Erythroblast (primary cell): ENCODE measurements at regions not wholly inside any gene's neighbourhood (a gene's known extent, or its start where the extent isn't known, plus 50 kb on each side); places are given as distances from the start of the nearest gene placed in this dataset.
"Not testable (repeated sequence)": the region's sequence is repeated elsewhere in the genome, so short reads cannot be mapped to it uniquely, and the experiment has no call there.

ENCODE experiments used
- DNase-seq, 2 experiments: peaks; one replicate each; lab custom pipeline; 2025; lab: John Stamatoyannopoulos, UW
- GATA1 ChIP-seq: IDR thresholded peaks from 2 replicates; pipeline ENCODE4 v1.6.1; 2011; ENCODE audit warnings: low read depth, mild to moderate bottlenecking, control low read depth, low read length, moderate library complexity
- POLR2A ChIP-seq: IDR thresholded peaks from 2 replicates; pipeline ENCODE4 v1.6.1; 2011; ENCODE audit warnings: mild to moderate bottlenecking, low read length

- TF ChIP-seq POLR2A = no peak
- TF ChIP-seq GATA1 = no peak
- DNase-seq = no peak
Measured at GRCh38 chr22:48424201-48424627, 1403.5 kb downstream of the BRD1 start.

- TF ChIP-seq GATA1 = no peak
- TF ChIP-seq POLR2A = no peak
- DNase-seq = no peak
Measured at GRCh38 chr22:48423481-48423911, 1404.2 kb downstream of the BRD1 start.

- TF ChIP-seq GATA1 = no peak
- TF ChIP-seq POLR2A = no peak
- DNase-seq = no peak
Measured at GRCh38 chr22:48422900-48423480, 1404.7 kb downstream of the BRD1 start.

GRCh38 chr22:48418831-48419230, 1408.8 kb downstream of the BRD1 start:
- DNase-seq = no peak
- TF ChIP-seq POLR2A (no peak), GATA1 (no peak)

GRCh38 chr22:48417225-48418070, 1410.2 kb downstream of the BRD1 start:
- no peak for DNase-seq
- TF ChIP-seq POLR2A = no peak
- no peak for TF ChIP-seq GATA1

DNA sequence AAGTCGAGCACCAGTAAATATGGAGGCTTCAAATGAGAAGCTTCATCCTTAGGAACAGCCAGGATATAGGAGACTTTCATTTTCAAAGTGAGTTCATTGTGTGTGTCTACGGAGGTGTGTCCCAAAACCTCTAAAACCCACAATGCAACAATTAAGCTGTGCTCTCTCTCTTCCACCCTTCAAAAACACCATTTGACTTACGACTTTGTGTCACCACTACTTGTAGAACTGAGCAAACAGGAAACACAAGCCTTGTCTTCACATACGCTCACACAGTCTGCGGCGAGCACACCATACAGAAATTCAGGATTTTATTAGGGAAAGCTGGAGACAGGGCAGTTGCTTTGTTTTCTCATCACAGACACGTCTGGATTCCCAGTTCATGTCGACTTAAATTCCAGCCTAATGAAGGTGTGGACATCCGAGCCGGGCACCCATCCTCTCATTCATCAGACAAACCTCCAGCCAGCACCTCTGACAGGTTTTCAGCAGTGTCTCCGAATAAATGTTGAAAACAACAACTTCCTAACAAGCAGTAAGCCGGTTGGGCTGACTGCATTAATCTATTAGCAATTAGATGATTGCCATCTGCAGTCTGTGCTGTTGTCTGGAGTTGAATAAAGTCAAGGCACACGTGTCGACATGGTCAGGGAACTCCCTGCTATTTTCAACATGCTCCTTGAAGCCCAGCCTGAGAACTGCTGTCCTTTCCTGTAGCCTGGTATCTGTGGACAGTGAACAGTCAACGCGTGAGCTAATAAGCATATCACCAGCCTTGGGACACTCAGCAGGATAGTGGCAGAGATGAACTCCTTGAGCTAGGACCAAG, 1411.1 kb downstream of the BRD1 start:
- no peak for TF ChIP-seq POLR2A
- no peak for TF ChIP-seq GATA1
- DNase-seq = no peak

GRCh38 chr22:48415520-48415919, 1412.2 kb downstream of the BRD1 start:
- no peak for TF ChIP-seq POLR2A
- TF ChIP-seq GATA1 = no peak
- no peak for DNase-seq

- TF ChIP-seq GATA1 = no peak
- TF ChIP-seq POLR2A = no peak
- DNase-seq = no peak
Measured at GRCh38 chr22:48414651-48415050, 1413.0 kb downstream of the BRD1 start.

DNA sequence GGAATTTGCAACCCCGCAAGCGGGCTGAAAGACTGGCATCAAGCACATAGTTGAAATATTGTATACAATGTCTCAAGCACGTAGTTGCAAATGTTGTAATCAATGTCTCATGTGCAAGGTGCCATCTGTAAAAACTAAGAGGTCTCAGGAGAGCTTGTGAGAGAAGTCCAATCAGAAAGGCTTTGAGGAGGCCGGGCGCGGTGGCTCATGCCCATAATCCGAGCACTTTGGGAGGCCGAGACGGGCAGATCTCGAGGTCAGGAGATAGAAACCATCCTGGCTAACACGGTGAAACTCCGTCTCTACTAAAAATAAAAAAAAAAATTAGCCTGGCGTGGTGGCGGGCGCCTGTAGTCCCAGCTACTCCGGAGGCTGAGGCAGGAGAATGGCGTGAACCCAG, 1414.7 kb downstream of the BRD1 start:
- DNase-seq = not testable (repeated sequence)

- TF ChIP-seq POLR2A (no peak), GATA1 (no peak)
- no peak for DNase-seq
Measured at GRCh38 chr22:48410536-48410935, 1417.1 kb downstream of the BRD1 start.

GRCh38 chr22:48407256-48407955, 1420.3 kb downstream of the BRD1 start:
- TF ChIP-seq GATA1 = no peak
- no peak for TF ChIP-seq POLR2A
- DNase-seq = no peak

DNA sequence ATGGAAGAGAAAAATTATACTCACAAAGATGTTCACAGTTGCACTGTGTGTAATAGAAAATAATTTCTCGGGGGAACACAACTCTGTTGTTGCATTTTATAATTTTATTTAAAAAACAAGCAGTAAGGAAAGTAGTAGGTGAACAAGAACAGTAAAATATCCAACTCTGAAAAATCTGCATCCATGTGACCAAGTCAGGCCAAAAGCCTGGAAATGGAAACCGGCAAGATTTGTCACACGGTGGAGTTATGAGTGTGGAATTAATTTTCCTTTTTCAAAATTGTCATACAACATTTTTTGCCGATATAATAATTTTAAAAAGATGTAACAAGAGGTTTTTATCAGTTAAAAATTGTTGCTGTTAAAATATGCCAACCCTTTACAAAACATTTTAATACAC, 1421.5 kb downstream of the BRD1 start:
- TF ChIP-seq POLR2A = no peak
- TF ChIP-seq GATA1 = no peak
- DNase-seq = no peak

DNA sequence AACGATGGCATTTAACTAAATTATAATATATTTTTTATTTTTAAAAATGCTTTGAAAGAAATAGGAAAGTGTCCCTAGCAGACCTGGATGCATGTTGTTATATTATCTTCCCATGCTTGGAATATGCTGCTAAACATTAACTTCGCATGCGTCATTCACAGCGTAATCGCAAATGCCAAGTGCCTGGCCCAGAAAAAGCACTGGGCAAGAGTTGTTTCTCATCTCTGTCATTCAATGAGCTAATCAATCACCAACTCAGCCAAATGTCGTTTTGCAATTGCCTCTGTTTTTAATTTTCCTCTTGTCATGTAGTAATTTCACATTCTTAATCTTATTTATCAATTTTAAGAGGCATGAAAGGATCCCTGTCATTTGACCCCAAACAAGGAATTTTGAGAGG, 1421.9 kb downstream of the BRD1 start:
- TF ChIP-seq POLR2A (no peak), GATA1 (no peak)

GRCh38 chr22:48404801-48405447, 1422.7 kb downstream of the BRD1 start:
- no peak for TF ChIP-seq GATA1
- no peak for TF ChIP-seq POLR2A
- no peak for DNase-seq

More for the DNA sequence above, 1421.9 kb downstream of the BRD1 start:
- DNase-seq = no peak
